GM12878 (cell line): ENCODE measurements at regions not wholly inside any gene's neighbourhood (a gene's known extent, or its start where the extent isn't known, plus 50 kb on each side); places are given as distances from the start of the nearest gene placed in this dataset.

ENCODE experiments used
- BHLHE40 ChIP-seq, 2 experiments: fragments of 450-650 bp in 1 of 2; IDR thresholded peaks; 2 replicates each; pipeline ENCODE4 v1.6.1; 2011 to 2017; ENCODE audit warnings: low read depth in 2 of 2, borderline replicate concordance in 1 of 2, improper control_type of control experiment in 1 of 2, low read length in 1 of 2, mild to moderate bottlenecking in 1 of 2
- GABPA ChIP-seq: IDR thresholded peaks from 2 replicates; pipeline ENCODE4 v1.6.1; 2014; ENCODE audit warnings: antibody characterized with exemption, low read depth, mild to moderate bottlenecking, inconsistent platforms
- KLF5 ChIP-seq: fragments of 450-650 bp; IDR thresholded peaks from 2 replicates; pipeline ENCODE4 v1.6.1; 2014; ENCODE audit warnings: mild to moderate bottlenecking; ENCODE audit not compliant: partially characterized antibody
- MEF2A ChIP-seq: IDR thresholded peaks from 2 replicates; pipeline ENCODE4 v1.6.1; 2011; ENCODE audit warnings: low read depth, mild to moderate bottlenecking, low read length, moderate library complexity; ENCODE audit not compliant: insufficient read depth
- NFXL1 ChIP-seq: fragments of 450-650 bp; IDR thresholded peaks from 2 replicates; pipeline ENCODE4 v1.6.1; 2017; ENCODE audit warnings: antibody characterized with exemption, mild to moderate bottlenecking, borderline replicate concordance
- POU2F2 ChIP-seq: IDR thresholded peaks from 3 replicates; pipeline ENCODE4 v1.6.1; 2011; ENCODE audit warnings: low read depth, mild to moderate bottlenecking, low read length, borderline replicate concordance
- RCOR1 ChIP-seq: conservative IDR thresholded peaks from 2 replicates; pipeline ENCODE4 v1.6.1; 2012; ENCODE audit warnings: low read depth, low read length, improper control_type of control experiment
- SIN3A ChIP-seq: IDR thresholded peaks from 2 replicates; pipeline ENCODE4 v1.6.1; 2012; ENCODE audit warnings: low read depth, low read length, improper control_type of control experiment
- SP1 ChIP-seq: IDR thresholded peaks from one replicate; pipeline ENCODE4 v1.6.1; 2011; ENCODE audit warnings: low read depth, low read length
- SUPT20H ChIP-seq: IDR thresholded peaks from 2 replicates; pipeline ENCODE4 v1.6.1; 2011; ENCODE audit warnings: low read depth, mild to moderate bottlenecking, low read length, moderate library complexity, borderline replicate concordance; ENCODE audit not compliant: control insufficient read depth
- ZNF24 ChIP-seq: fragments of 450-650 bp; IDR thresholded peaks from 2 replicates; pipeline ENCODE4 v1.6.1; 2017; ENCODE audit warnings: antibody characterized with exemption, mild to moderate bottlenecking
- TF ChIP-seq, protein P1 (sequence below): fragments of 450-650 bp; IDR thresholded peaks from 2 replicates; pipeline ENCODE4 v1.6.1; 2017; ENCODE audit warnings: mild to moderate bottlenecking, moderate library complexity
- TF ChIP-seq, protein P2 (sequence below): fragments of 450-650 bp; IDR thresholded peaks from 2 replicates; pipeline ENCODE4 v1.6.1; 2016; ENCODE audit warnings: mild to moderate bottlenecking
- TF ChIP-seq, protein P3 (sequence below): IDR thresholded peaks from 2 replicates; pipeline ENCODE4 v1.6.1; 2012; ENCODE audit warnings: low read depth, low read length, improper control_type of control experiment
- TF ChIP-seq, protein P4 (sequence below): fragments of 450-650 bp; formaldehyde crosslinking; IDR thresholded peaks from 2 replicates; pipeline ENCODE4 v1.4.0; 2020; ENCODE audit warnings: mild to moderate bottlenecking, moderate library complexity
- TF ChIP-seq, protein P5 (sequence below), 3 experiments: IDR thresholded peaks in 2 of 3; conservative IDR thresholded peaks in 1 of 3; 2 replicates each; pipeline ENCODE4 v1.5.1; 2011; ENCODE audit warnings: low read depth in 3 of 3, low read length in 3 of 3, mild to moderate bottlenecking in 3 of 3, control low read depth in 2 of 3, moderate library complexity in 2 of 3, inconsistent platforms in 1 of 3, mixed read lengths in 1 of 3; ENCODE audit not compliant: control insufficient read depth in 2 of 3, insufficient read depth in 1 of 3; ENCODE audit errors: extremely low read depth in 1 of 3

- TF ChIP-seq, protein P1, sequence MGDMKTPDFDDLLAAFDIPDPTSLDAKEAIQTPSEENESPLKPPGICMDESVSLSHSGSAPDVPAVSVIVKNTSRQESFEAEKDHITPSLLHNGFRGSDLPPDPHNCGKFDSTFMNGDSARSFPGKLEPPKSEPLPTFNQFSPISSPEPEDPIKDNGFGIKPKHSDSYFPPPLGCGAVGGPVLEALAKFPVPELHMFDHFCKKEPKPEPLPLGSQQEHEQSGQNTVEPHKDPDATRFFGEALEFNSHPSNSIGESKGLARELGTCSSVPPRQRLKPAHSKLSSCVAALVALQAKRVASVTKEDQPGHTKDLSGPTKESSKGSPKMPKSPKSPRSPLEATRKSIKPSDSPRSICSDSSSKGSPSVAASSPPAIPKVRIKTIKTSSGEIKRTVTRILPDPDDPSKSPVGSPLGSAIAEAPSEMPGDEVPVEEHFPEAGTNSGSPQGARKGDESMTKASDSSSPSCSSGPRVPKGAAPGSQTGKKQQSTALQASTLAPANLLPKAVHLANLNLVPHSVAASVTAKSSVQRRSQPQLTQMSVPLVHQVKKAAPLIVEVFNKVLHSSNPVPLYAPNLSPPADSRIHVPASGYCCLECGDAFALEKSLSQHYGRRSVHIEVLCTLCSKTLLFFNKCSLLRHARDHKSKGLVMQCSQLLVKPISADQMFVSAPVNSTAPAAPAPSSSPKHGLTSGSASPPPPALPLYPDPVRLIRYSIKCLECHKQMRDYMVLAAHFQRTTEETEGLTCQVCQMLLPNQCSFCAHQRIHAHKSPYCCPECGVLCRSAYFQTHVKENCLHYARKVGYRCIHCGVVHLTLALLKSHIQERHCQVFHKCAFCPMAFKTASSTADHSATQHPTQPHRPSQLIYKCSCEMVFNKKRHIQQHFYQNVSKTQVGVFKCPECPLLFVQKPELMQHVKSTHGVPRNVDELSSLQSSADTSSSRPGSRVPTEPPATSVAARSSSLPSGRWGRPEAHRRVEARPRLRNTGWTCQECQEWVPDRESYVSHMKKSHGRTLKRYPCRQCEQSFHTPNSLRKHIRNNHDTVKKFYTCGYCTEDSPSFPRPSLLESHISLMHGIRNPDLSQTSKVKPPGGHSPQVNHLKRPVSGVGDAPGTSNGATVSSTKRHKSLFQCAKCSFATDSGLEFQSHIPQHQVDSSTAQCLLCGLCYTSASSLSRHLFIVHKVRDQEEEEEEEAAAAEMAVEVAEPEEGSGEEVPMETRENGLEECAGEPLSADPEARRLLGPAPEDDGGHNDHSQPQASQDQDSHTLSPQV: no peak
- peak; percentile 87 to 88 for TF ChIP-seq BHLHE40 (IDR thresholded peaks at IDR 0.05; ENCODE audit: borderline replicate concordance in 1 of 2, low read depth in 2 of 2, low read length in 1 of 2)
- peak; percentile 78 for TF ChIP-seq RCOR1
- TF ChIP-seq, protein P2, sequence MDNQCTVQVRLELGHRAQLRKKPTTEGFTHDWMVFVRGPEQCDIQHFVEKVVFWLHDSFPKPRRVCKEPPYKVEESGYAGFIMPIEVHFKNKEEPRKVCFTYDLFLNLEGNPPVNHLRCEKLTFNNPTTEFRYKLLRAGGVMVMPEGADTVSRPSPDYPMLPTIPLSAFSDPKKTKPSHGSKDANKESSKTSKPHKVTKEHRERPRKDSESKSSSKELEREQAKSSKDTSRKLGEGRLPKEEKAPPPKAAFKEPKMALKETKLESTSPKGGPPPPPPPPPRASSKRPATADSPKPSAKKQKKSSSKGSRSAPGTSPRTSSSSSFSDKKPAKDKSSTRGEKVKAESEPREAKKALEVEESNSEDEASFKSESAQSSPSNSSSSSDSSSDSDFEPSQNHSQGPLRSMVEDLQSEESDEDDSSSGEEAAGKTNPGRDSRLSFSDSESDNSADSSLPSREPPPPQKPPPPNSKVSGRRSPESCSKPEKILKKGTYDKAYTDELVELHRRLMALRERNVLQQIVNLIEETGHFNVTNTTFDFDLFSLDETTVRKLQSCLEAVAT: peak; percentile 94
- TF ChIP-seq KLF5: no peak
- TF ChIP-seq MEF2A: peak; percentile 94
- TF ChIP-seq, protein P3, sequence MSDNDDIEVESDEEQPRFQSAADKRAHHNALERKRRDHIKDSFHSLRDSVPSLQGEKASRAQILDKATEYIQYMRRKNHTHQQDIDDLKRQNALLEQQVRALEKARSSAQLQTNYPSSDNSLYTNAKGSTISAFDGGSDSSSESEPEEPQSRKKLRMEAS: peak; percentile 49; the same call in 1 of the 2 replicates
- TF ChIP-seq, protein P4, sequence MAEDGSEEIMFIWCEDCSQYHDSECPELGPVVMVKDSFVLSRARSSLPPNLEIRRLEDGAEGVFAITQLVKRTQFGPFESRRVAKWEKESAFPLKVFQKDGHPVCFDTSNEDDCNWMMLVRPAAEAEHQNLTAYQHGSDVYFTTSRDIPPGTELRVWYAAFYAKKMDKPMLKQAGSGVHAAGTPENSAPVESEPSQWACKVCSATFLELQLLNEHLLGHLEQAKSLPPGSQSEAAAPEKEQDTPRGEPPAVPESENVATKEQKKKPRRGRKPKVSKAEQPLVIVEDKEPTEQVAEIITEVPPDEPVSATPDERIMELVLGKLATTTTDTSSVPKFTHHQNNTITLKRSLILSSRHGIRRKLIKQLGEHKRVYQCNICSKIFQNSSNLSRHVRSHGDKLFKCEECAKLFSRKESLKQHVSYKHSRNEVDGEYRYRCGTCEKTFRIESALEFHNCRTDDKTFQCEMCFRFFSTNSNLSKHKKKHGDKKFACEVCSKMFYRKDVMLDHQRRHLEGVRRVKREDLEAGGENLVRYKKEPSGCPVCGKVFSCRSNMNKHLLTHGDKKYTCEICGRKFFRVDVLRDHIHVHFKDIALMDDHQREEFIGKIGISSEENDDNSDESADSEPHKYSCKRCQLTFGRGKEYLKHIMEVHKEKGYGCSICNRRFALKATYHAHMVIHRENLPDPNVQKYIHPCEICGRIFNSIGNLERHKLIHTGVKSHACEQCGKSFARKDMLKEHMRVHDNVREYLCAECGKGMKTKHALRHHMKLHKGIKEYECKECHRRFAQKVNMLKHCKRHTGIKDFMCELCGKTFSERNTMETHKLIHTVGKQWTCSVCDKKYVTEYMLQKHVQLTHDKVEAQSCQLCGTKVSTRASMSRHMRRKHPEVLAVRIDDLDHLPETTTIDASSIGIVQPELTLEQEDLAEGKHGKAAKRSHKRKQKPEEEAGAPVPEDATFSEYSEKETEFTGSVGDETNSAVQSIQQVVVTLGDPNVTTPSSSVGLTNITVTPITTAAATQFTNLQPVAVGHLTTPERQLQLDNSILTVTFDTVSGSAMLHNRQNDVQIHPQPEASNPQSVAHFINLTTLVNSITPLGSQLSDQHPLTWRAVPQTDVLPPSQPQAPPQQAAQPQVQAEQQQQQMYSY (CRISPR knock-in tag): no peak
- no peak for TF ChIP-seq SUPT20H
- TF ChIP-seq ZNF24: peak; percentile 51
- TF ChIP-seq NFXL1: no peak
- TF ChIP-seq GABPA: peak; percentile 67
- TF ChIP-seq SIN3A: no peak
- peak; percentile 75 for TF ChIP-seq SP1
- TF ChIP-seq POU2F2: peak; percentile 69; the same call in 1 of the 3 replicates
- TF ChIP-seq, protein P5, sequence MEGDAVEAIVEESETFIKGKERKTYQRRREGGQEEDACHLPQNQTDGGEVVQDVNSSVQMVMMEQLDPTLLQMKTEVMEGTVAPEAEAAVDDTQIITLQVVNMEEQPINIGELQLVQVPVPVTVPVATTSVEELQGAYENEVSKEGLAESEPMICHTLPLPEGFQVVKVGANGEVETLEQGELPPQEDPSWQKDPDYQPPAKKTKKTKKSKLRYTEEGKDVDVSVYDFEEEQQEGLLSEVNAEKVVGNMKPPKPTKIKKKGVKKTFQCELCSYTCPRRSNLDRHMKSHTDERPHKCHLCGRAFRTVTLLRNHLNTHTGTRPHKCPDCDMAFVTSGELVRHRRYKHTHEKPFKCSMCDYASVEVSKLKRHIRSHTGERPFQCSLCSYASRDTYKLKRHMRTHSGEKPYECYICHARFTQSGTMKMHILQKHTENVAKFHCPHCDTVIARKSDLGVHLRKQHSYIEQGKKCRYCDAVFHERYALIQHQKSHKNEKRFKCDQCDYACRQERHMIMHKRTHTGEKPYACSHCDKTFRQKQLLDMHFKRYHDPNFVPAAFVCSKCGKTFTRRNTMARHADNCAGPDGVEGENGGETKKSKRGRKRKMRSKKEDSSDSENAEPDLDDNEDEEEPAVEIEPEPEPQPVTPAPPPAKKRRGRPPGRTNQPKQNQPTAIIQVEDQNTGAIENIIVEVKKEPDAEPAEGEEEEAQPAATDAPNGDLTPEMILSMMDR (IDR thresholded peaks at IDR 0.05 in 2 of 3, conservative IDR thresholded peaks at IDR 0.05 in 1 of 3; ENCODE audit: control insufficient read depth in 2 of 3, extremely low read depth in 1 of 3, insufficient read depth in 1 of 3, low read depth in 3 of 3, low read length in 3 of 3): no peak
These were observed 379.1 kb upstream of the PROK2 start (continued) for GRCh38 chr3:72163809-72164634.
